GM19468 (cell line): ENCODE measurements at regions not wholly inside any gene's neighbourhood (a gene's known extent, or its start where the extent isn't known, plus 50 kb on each side); places are given as distances from the start of the nearest gene placed in this dataset.

Experiments used
- ATAC-seq: cut with Tn5 transposase; IDR thresholded peaks from one replicate; pipeline ENCODE4 v1.9.1; 2021; ENCODE audit warnings: mild to moderate bottlenecking, moderate library complexity, moderate number of reproducible peaks; ENCODE audit not compliant: unreplicated experiment; ENCODE audit errors: extremely low read depth

DNA sequence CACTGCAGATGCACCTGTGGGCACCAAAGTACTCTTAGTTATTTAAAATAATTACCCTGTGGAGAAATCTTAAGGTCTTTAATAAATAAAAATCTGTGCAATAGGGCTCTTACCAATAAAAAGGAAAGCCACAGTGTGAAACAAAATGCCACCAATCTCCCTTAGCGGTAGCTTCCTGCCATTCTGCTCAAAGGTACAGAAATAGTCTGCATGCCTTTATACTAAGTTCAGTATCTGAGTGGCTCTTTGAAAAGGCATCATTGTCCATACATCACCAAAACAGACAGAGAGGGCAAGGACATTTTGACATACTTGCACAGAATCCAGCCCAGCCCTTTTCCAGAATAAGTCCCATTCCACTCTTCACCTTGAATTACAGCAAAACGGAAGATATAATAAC lies 161.0 kb downstream of the KLF12 start:
- ATAC-seq, result no peak

DNA sequence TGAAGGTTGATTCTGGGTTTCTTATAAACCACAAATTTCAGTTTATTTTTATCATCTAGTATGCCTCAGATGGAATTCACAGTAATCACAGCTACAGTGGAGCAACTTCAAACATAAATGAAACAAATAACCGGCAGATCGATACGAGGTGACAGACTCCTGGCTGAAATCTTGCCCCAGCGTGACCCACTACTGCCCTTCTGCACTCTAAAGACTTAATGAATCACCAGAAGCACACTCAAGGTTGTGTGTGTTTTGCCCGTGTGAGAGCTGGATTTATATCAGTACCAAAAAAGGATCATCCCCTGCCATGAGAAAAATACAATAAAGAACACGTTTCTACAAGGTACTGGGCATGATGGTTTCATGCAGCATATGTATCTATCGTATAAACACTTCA lies 161.7 kb downstream of the KLF12 start:
- no peak for ATAC-seq

GRCh38 chr13:73971481-73971880 lies 162.7 kb downstream of the KLF12 start:
- ATAC-seq, result no peak

GRCh38 chr13:73970421-73971055 lies 163.7 kb downstream of the KLF12 start:
- no peak for ATAC-seq

- peak; percentile 100 for ATAC-seq
Observed at GRCh38 chr13:73967397-73968165, 166.6 kb downstream of the KLF12 start.

GRCh38 chr13:73966331-73966730 lies 167.9 kb downstream of the KLF12 start:
- ATAC-seq, result no peak

DNA sequence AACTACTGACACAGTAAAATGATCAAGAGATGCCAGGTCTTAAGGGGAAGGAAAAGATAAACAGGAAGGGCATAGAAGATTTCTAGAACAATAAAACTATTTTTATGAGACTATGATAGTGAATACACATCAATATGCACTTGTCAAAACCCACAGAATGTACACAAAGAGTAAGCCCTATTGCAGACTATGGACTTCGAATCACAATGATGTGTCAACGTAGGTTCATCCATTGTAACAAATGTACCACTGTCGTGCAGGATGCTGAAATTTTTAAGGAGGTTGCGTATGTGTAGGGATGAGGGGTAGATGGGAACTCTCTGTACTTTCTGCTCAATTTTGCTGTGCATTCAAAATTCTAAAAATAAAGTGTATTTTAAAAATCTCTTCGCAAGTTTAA lies 171.9 kb downstream of the KLF12 start:
- ATAC-seq, result no peak

- ATAC-seq, result no peak
Observed at GRCh38 chr13:73961181-73961580, 173.0 kb downstream of the KLF12 start.

- ATAC-seq, result peak; percentile 36
Observed at GRCh38 chr13:73960474-73960873, 173.7 kb downstream of the KLF12 start.

- ATAC-seq, result no peak
Observed at GRCh38 chr13:73958657-73959397, 175.4 kb downstream of the KLF12 start.

GRCh38 chr13:73957889-73958288 lies 176.3 kb downstream of the KLF12 start:
- ATAC-seq, result no peak

DNA sequence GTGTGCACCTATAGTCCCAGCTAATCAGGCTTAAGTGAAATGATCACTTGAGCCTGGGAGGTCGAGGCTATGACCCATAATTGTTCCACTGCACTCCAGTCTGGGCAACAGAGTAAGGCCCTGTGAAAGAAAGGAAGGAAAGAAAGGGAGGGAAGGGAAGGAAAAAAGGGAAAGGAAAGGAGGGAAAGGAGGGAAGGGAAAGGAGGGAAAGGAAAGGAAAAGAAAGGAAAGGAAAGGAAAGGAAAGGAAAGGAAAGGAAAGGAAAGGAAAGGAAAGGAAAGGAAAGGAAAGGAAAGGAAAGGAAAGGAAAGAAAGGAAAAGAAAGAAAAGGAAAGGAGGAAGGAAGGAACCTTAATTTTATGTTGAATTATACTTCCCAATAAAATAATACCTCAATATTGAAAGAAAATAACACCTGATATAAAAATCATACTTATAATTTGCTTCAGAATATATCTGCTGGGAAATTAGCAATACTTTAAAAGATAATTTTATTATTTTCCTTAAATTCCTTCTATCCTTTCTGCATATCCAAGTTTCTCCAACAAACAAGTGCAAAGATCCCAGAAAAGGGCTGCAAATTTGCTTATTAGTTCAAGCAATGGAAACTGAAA lies 177.3 kb downstream of the KLF12 start:
- ATAC-seq, result no peak

DNA sequence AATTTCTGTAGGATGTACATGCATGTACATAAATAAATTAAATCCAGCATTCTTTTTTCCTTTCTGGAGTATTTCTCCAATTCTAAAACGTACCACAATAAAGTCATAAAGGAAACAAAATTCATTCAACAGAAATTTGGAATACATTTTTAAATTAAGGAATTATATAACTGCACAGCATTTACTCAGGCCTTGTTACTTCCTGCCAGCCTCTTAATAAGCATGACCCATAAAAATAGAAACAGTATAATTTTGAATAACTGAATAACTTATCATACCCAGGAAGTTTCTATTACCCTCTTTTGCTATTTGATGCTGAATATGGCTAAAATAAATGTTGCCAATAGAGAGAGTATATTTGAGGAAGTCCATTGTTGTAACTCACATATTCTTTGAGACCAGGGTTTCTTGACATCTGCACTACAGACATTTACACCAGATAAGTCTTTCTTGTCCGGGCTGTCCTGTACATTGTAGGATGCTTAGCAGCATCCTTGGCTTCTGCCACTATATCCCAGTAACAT lies 178.2 kb downstream of the KLF12 start:
- no peak for ATAC-seq

- peak; percentile 46 for ATAC-seq
Observed at GRCh38 chr13:73954808-73955207, 179.4 kb downstream of the KLF12 start.

- ATAC-seq, result no peak
Observed at GRCh38 chr13:73952648-73953047, 181.6 kb downstream of the KLF12 start.

- no peak for ATAC-seq
Observed at GRCh38 chr13:73948848-73949529, 185.2 kb downstream of the KLF12 start.

- no peak for ATAC-seq
Observed at GRCh38 chr13:73945871-73946270, 188.3 kb downstream of the KLF12 start.

GRCh38 chr13:73945382-73945781 lies 188.8 kb downstream of the KLF12 start:
- no peak for ATAC-seq

- ATAC-seq, result no peak
Observed at GRCh38 chr13:73943965-73944233, 190.3 kb downstream of the KLF12 start.
